PC-9 (cell line): ENCODE measurements at regions not wholly inside any gene's neighbourhood (a gene's known extent, or its start where the extent isn't known, plus 50 kb on each side); places are given as distances from the start of the nearest gene placed in this dataset.

Experiments used
- BruUV-seq: library from RNA; stranded (reverse); fragments of 400-500 nt; replicated peaks from 2 replicates; lab custom pipeline; 2021; lab: Mats Ljungman, UMichigan
- CTCF ChIA-PET: fragments of 300-600 bp; sonication (Branson Sonifier 250); formaldehyde crosslinking; loops from one replicate; lab custom pipeline; 2022; ENCODE audit warnings: antibody characterized with exemption; lab: Charles Lee
- POLR2A ChIA-PET: fragments of 300-600 bp; sonication (Branson Sonifier 250); formaldehyde crosslinking; loops from one replicate; lab custom pipeline; 2022; ENCODE audit warnings: antibody characterized with exemption; ENCODE audit not compliant: unreplicated experiment; lab: Charles Lee
- DNase-seq, 2 experiments: peaks; one replicate each; pipeline versions ENCODE4 v3.0.0 to v3.0.0-alpha.2; 2015 to 2022; ENCODE audit warnings: mixed read lengths in 1 of 2
- H2AFZ ChIP-seq: fragments of 200-600 bp; sonication (generic); 2 replicates; pipeline ENCODE4 v1.8.1; 2017; ENCODE audit warnings: antibody characterized with exemption
- H3F3A ChIP-seq: fragments of 200-600 bp; sonication (generic); 2 replicates; pipeline ENCODE4 v1.8.1; 2017; ENCODE audit warnings: antibody characterized with exemption, mild to moderate bottlenecking, low read depth; ENCODE audit not compliant: insufficient read depth
- H3K27ac ChIP-seq: fragments of 200-600 bp; sonication (generic); 2 replicates; pipeline ENCODE4 v1.6.1; 2016; ENCODE audit warnings: mixed run types
- H3K27me3 ChIP-seq: fragments of 200-600 bp; sonication (generic); 2 replicates; pipeline ENCODE4 v1.6.1; 2016; ENCODE audit warnings: low read depth, mixed run types; ENCODE audit not compliant: insufficient read depth
- H3K36me3 ChIP-seq: fragments of 200-600 bp; sonication (generic); 2 replicates; pipeline ENCODE4 v1.6.1; 2016; ENCODE audit warnings: low read depth, mixed run types
- H3K4me1 ChIP-seq: fragments of 200-600 bp; sonication (generic); replicated peaks from 2 replicates; pipeline ENCODE4 v1.6.1; 2016; ENCODE audit warnings: mixed run types; ENCODE audit not compliant: insufficient read depth
- H3K4me2 ChIP-seq: fragments of 200-600 bp; sonication (generic); 2 replicates; pipeline ENCODE4 v1.6.1; 2017; ENCODE audit warnings: mixed run types
- H3K4me3 ChIP-seq: fragments of 200-600 bp; sonication (generic); 2 replicates; pipeline ENCODE4 v1.6.1; 2016; ENCODE audit warnings: mixed run types
- H3K79me2 ChIP-seq: fragments of 200-600 bp; sonication (generic); 2 replicates; pipeline ENCODE4 v1.6.1; 2017; ENCODE audit warnings: low read depth, mixed run types
- H3K9me2 ChIP-seq: fragments of 200-600 bp; sonication (generic); 2 replicates; pipeline ENCODE4 v1.8.1; 2017; ENCODE audit warnings: mild to moderate bottlenecking; ENCODE audit not compliant: insufficient read depth
- H3K9me3 ChIP-seq: fragments of 200-600 bp; sonication (generic); 2 replicates; pipeline ENCODE4 v1.8.1; 2016; ENCODE audit warnings: low read depth; ENCODE audit not compliant: insufficient read depth
- H4K20me1 ChIP-seq: fragments of 200-600 bp; sonication (generic); 2 replicates; pipeline ENCODE4 v1.8.1; 2017; ENCODE audit not compliant: insufficient read depth
- EZH2 ChIP-seq: fragments of 200-600 bp; sonication (generic); IDR thresholded peaks from 2 replicates; pipeline ENCODE4 v1.8.0; 2017; ENCODE audit warnings: antibody characterized with exemption, low read depth
- intact Hi-C: fragments of 100-400 bp; cut with micrococcal nuclease; formaldehyde crosslinking; loops from one replicate; pipeline ENCODE4 v1.10.0; 2022; ENCODE audit not compliant: unreplicated experiment
- TF ChIP-seq, protein P1 (sequence below): fragments of 200-600 bp; sonication (generic); conservative IDR thresholded peaks from 2 replicates; pipeline ENCODE4 v1.6.1; 2017; ENCODE audit warnings: mixed run types, antibody characterized with exemption, mild to moderate bottlenecking, moderate library complexity

DNA sequence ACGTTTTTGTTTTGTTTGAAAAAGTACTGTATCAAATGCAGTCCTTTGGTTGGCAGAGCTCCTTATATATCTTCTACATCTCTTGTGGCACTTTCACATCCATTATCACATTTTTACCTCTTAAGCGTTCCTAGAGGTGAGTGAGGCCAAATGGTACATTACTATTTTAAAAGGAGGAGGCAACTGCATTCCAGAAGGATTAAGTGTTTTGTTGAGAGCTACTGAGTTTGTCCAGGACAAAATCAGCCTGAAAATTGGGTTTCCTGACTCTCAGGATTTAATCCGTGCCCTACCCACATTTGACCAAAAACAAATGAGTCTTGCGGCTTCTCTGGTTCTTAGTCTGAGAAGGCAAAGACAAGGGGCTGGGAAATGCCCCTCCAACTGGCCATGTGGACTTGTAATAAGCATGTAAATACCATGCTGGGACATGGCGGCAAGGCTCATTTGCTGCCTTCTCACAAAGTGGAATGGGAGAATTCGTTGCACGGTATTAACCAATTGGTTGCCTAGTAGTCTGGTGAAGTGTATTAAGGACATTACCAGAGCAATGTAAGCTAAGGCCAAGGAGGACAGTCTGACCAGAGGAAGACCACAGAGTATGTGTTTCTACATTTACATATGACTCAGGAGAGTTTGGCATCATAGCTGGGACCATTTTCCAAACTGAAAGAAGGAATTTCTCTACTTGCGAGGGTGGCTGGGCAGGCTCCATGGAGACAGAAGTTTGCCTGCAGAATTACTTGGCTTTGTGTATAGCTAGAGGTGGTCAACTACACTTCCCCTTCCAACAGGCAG, 175.8 kb upstream of the PLXNC1 start:
- Histone ChIP-seq H3K9me3 (peaks cover 3% of the 10 kb centered on the region; the same call in 1 of the 2 replicates), H3K4me1 (no peaks in the 10 kb centered on the region), H3K79me2 (no peaks in the 10 kb centered on the region), H3K27me3 (no peaks in the 10 kb centered on the region), H3K27ac (no peak overlapping the region), H3F3A (no peaks in the 10 kb centered on the region), H3K36me3 (no peaks in the 10 kb centered on the region), H3K4me2 (no peak overlapping the region), H2AFZ (no peak overlapping the region), H4K20me1 (no peaks in the 10 kb centered on the region), H3K4me3 (no peak overlapping the region), H3K9me2 (no peaks in the 10 kb centered on the region)
- TF ChIP-seq EZH2: no peak
- TF ChIP-seq, protein P1, sequence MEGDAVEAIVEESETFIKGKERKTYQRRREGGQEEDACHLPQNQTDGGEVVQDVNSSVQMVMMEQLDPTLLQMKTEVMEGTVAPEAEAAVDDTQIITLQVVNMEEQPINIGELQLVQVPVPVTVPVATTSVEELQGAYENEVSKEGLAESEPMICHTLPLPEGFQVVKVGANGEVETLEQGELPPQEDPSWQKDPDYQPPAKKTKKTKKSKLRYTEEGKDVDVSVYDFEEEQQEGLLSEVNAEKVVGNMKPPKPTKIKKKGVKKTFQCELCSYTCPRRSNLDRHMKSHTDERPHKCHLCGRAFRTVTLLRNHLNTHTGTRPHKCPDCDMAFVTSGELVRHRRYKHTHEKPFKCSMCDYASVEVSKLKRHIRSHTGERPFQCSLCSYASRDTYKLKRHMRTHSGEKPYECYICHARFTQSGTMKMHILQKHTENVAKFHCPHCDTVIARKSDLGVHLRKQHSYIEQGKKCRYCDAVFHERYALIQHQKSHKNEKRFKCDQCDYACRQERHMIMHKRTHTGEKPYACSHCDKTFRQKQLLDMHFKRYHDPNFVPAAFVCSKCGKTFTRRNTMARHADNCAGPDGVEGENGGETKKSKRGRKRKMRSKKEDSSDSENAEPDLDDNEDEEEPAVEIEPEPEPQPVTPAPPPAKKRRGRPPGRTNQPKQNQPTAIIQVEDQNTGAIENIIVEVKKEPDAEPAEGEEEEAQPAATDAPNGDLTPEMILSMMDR: no peak
- BruUV-seq: no TSS peak
- ChIA-PET CTCF (interaction anchor here (0.7 kb wide), 1 partner anchor 91 kb away, joined by 3 read pairs; no protein-coding TSS in a partner anchor), POLR2A (no interaction called here)
- intact Hi-C loops: no loop called here
- no peak for DNase-seq

DNA sequence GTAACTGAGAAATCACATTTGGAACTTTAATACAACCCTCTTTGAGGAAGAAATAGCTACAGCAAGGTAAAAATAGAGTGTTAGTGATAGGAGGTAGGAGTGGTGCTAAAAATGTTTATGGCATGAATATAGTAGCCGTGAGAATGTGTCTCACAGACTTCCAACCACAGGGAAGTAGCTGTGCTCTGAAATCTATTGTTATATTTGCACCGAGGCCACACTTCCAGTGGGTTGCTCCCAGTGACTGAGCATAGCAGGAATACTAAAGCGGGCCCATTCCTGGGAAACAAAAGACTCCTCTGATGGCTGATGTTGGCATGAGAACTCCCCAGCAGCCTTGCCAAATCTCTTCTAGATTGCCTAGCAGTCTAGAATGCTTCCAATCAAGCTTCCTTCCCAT, 174.1 kb upstream of the PLXNC1 start:
- intact Hi-C loops: no loop called here
- Histone ChIP-seq H4K20me1 (no peaks in the 10 kb centered on the region), H3F3A (no peaks in the 10 kb centered on the region), H3K4me3 (no peak overlapping the region), H3K9me2 (no peaks in the 10 kb centered on the region), H3K4me1 (no peaks in the 10 kb centered on the region), H3K9me3 (peaks cover 3% of the 10 kb centered on the region; the same call in 1 of the 2 replicates), H2AFZ (no peak overlapping the region), H3K27me3 (no peaks in the 10 kb centered on the region), H3K79me2 (no peaks in the 10 kb centered on the region), H3K36me3 (no peaks in the 10 kb centered on the region), H3K4me2 (no peak overlapping the region), H3K27ac (no peak overlapping the region)
- ChIA-PET POLR2A (no interaction called here), CTCF (interaction anchor here (0.5 kb wide), 1 partner anchor 1004 kb away, joined by 3 read pairs; no protein-coding TSS in a partner anchor)
- no peak for DNase-seq
- TF ChIP-seq, protein P1: no peak
- no peak for TF ChIP-seq EZH2
- BruUV-seq: no TSS peak

DNA sequence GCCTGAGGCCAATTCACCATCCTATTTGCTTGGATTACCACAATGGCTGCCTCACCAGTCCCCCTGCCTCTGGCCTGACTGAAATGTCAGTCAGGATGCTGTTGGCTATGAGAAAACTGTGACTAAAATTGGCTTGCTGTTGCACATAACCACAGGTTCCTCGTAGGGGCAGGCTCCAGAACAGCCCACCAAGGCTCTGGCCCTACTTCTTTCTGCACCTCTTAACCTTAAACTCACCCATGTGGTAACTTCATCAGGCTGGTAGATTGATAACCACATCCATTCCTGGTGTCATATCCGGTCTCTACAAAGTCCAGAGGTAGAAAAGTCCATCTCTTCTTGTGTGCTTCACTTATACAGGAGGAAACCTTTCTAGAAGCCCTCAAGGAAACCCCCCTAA, 172.4 kb upstream of the PLXNC1 start:
- no peaks in the 10 kb centered on the region; the same call in 1 of the 2 replicates for H3K9me3 ChIP-seq
- no peaks in the 10 kb centered on the region for H3K79me2 ChIP-seq
- ChIA-PET CTCF (no interaction called here), POLR2A (no interaction called here)
- DNase-seq: no peak
- no peak overlapping the region for H3K4me3 ChIP-seq
- no peaks in the 10 kb centered on the region for H3F3A ChIP-seq
- no peaks in the 10 kb centered on the region for H3K4me1 ChIP-seq
- H4K20me1 ChIP-seq: no peaks in the 10 kb centered on the region
- TF ChIP-seq, protein P1: no peak
- no peak for TF ChIP-seq EZH2
- intact Hi-C loops: no loop called here
- no peak overlapping the region for H2AFZ ChIP-seq
- no peak overlapping the region for H3K27ac ChIP-seq
- H3K4me2 ChIP-seq: no peak overlapping the region
- H3K36me3 ChIP-seq: no peaks in the 10 kb centered on the region
- H3K27me3 ChIP-seq: no peaks in the 10 kb centered on the region
- BruUV-seq: no TSS peak
- no peaks in the 10 kb centered on the region for H3K9me2 ChIP-seq
